GM12891 (cell line): ENCODE measurements at regions not wholly inside any gene's neighbourhood (a gene's known extent, or its start where the extent isn't known, plus 50 kb on each side); places are given as distances from the start of the nearest gene placed in this dataset.

ENCODE experiments used
- PAX5 ChIP-seq: IDR thresholded peaks from 2 replicates; pipeline ENCODE4 v1.6.1; 2011; ENCODE audit warnings: low read length, moderate library complexity, mild to moderate bottlenecking; ENCODE audit not compliant: insufficient read depth, severe bottlenecking
- POLR2A ChIP-seq: IDR thresholded peaks from 2 replicates; pipeline ENCODE4 v1.6.1; 2011; ENCODE audit warnings: low read depth, low read length, control low read depth
- POLR2AphosphoS5 ChIP-seq: IDR thresholded peaks from 2 replicates; pipeline ENCODE4 v1.6.1; 2011; ENCODE audit warnings: low read depth, low read length, control low read depth
- POU2F2 ChIP-seq: IDR thresholded peaks from 2 replicates; pipeline ENCODE4 v1.6.1; 2011; ENCODE audit warnings: low read depth, mild to moderate bottlenecking, control low read depth, low read length, moderate library complexity
- SPI1 ChIP-seq: IDR thresholded peaks from 2 replicates; pipeline ENCODE4 v1.6.1; 2011; ENCODE audit warnings: low read depth, low read length, control low read depth
- TAF1 ChIP-seq: IDR thresholded peaks from 2 replicates; pipeline ENCODE4 v1.6.1; 2011; ENCODE audit warnings: low read depth, low read length, control low read depth

DNA sequence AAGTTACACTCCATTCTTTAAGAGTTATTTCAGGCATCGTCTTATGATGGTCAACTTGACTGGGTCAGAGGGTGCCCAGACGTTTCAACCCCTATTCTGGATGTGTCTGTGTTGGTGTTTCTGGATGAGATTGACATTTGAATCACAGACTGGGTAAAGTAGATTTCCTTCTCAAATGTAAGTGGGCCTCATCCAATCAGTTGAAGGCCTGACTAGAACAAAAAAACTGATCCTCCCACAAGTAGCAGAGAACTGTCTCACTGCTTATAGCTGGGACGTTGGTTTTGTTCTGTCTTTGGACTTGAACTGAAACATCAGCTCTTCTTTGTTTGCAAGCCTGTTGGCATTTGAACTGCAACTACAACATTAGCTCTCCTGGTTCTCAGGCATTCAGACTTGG is 76.3 kb upstream of the LYZL1 start:
- TF ChIP-seq POLR2A: no peak
- no peak for TF ChIP-seq POLR2AphosphoS5
- no peak for TF ChIP-seq TAF1
- TF ChIP-seq SPI1: no peak
- TF ChIP-seq POU2F2: no peak
- no peak for TF ChIP-seq PAX5
